ENCODE measurements at regions not wholly inside any gene's neighbourhood (a gene's known extent, or its start where the extent isn't known, plus 50 kb on each side); places are given as distances from the start of the nearest gene placed in this dataset.
A peak's percentile ranks its signal among the peaks of the same experiment; 100 is the strongest.

DNA sequence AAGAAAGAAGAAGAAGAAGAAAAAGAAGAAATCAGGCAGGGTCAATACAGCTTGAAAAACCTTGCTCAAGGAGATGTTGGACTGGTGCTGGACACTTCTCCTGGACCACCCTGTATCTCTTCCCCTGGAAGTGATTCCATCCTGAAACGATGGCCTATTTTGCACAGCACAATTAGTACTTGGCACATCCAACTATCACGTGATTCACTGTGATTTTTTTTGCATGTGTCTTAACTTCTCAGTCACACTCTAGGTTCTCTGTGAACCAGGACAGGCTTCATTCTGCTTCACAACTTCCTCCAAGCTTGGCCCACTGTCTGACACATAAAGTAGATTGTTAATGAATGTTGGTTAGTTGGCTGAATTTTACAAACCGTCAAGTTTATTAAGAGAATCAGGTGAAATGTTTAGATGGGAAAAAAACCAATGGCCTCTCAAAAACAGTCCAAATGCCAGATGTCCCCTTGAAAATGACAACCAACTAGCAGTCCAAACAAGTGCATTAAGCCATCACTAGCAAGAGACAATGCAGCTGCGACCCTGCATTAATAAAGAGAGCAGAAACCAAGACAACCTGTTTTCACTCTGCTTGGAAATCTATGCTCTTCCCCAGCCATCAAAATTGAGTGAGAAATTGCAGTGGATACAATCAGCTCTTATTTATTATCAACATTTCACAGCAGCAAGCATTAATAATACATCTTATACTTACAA lies 300.0 kb upstream of the CHAC2 start:
- H3K4me3 ChIP-seq (ENCODE audit: low read depth, low read length), result no peak overlapping the region
- TF ChIP-seq, protein P1, sequence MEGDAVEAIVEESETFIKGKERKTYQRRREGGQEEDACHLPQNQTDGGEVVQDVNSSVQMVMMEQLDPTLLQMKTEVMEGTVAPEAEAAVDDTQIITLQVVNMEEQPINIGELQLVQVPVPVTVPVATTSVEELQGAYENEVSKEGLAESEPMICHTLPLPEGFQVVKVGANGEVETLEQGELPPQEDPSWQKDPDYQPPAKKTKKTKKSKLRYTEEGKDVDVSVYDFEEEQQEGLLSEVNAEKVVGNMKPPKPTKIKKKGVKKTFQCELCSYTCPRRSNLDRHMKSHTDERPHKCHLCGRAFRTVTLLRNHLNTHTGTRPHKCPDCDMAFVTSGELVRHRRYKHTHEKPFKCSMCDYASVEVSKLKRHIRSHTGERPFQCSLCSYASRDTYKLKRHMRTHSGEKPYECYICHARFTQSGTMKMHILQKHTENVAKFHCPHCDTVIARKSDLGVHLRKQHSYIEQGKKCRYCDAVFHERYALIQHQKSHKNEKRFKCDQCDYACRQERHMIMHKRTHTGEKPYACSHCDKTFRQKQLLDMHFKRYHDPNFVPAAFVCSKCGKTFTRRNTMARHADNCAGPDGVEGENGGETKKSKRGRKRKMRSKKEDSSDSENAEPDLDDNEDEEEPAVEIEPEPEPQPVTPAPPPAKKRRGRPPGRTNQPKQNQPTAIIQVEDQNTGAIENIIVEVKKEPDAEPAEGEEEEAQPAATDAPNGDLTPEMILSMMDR (IDR thresholded peaks at IDR 0.05; ENCODE audit: control insufficient read depth, extremely low read depth, insufficient read depth), result no peak
- no peak for DNase-seq (ENCODE audit: low read depth)

- no peak for DNase-seq (ENCODE audit: low read depth)
- no peak overlapping the region for H3K4me3 ChIP-seq (ENCODE audit: low read depth, low read length)
- TF ChIP-seq, protein P1 (IDR thresholded peaks at IDR 0.05; ENCODE audit: control insufficient read depth, extremely low read depth, insufficient read depth), result no peak
These were observed 303.5 kb upstream of the CHAC2 start for GRCh38 chr2:53463806-53464726.

- TF ChIP-seq, protein P1 (IDR thresholded peaks at IDR 0.05; ENCODE audit: control insufficient read depth, extremely low read depth, insufficient read depth), result no peak
- H3K4me3 ChIP-seq (ENCODE audit: low read depth, low read length), result no peak overlapping the region
- no peak for DNase-seq (ENCODE audit: low read depth)
These were observed 306.7 kb upstream of the CHAC2 start for GRCh38 chr2:53460937-53461336.

- H3K4me3 ChIP-seq (ENCODE audit: low read depth, low read length), result no peak overlapping the region
- TF ChIP-seq, protein P1 (IDR thresholded peaks at IDR 0.05; ENCODE audit: control insufficient read depth, extremely low read depth, insufficient read depth), result peak; percentile 31
- peak; percentile 11 for DNase-seq (ENCODE audit: low read depth)
These were observed 307.3 kb upstream of the CHAC2 start for GRCh38 chr2:53460347-53460746.

DNA sequence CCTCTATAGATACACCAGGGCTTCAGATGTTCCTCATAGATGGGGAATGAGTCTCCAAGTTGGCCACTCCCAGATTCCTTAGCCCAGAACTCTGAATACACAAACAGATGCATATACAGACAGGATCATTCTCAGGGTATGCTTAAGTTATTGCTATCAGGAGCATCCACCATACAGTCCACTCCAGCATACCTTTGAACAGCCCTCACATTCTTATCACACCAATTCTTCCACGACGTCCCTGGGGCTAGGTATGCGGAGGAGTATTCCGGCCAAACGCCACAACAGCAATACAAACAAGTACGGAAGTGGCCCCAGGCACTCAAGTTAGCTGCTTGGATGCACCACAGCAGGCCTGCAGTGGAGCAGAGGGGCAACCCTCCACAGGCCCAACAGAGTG lies 312.5 kb upstream of the CHAC2 start:
- H3K4me3 ChIP-seq (ENCODE audit: low read depth, low read length), result no peak overlapping the region
- TF ChIP-seq, protein P1 (IDR thresholded peaks at IDR 0.05; ENCODE audit: control insufficient read depth, extremely low read depth, insufficient read depth), result no peak
- DNase-seq (ENCODE audit: low read depth), result no peak

- TF ChIP-seq, protein P1 (IDR thresholded peaks at IDR 0.05; ENCODE audit: control insufficient read depth, extremely low read depth, insufficient read depth), result no peak
- no peak overlapping the region for H3K4me3 ChIP-seq (ENCODE audit: low read depth, low read length)
- DNase-seq (ENCODE audit: low read depth), result peak; percentile 11
These were observed 314.5 kb upstream of the CHAC2 start for GRCh38 chr2:53452957-53453748.

Data from LNCaP clone FGC (cell line).